ENCODE measurements at regions not wholly inside any gene's neighbourhood (a gene's known extent, or its start where the extent isn't known, plus 50 kb on each side); places are given as distances from the start of the nearest gene placed in this dataset.

DNA sequence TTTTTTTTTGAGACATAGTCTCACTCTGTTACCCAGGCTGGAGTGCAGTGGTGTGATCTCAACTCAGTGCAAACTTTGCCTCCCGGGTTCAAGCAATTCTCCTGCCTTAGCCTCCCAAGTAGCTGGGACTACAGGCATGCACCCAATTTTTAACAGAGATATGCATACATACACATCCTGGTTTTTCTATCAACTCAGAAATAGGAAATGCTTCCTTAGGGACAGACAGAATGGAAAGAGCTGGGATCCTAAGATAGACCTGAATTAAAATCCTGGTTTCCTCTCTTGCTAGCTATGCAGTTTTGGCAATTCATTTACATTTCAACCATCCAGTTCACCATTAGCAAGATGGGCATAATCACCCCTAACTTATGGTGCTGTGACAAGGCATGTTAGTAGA is 347.5 kb downstream of the GPAM start:
- no peak for DNase-seq

- DNase-seq = no peak
These were observed 347.0 kb downstream of the GPAM start for GRCh38 chr10:111836571-111836970.

- no peak for DNase-seq
These were observed 346.5 kb downstream of the GPAM start for GRCh38 chr10:111837086-111837485.

GRCh38 chr10:111837985-111838384 is 345.6 kb downstream of the GPAM start:
- no peak for DNase-seq

GRCh38 chr10:111840546-111840945 is 343.0 kb downstream of the GPAM start:
- no peak for DNase-seq

- DNase-seq = no peak
These were observed 330.8 kb downstream of the GPAM start for GRCh38 chr10:111852801-111853200.

DNA sequence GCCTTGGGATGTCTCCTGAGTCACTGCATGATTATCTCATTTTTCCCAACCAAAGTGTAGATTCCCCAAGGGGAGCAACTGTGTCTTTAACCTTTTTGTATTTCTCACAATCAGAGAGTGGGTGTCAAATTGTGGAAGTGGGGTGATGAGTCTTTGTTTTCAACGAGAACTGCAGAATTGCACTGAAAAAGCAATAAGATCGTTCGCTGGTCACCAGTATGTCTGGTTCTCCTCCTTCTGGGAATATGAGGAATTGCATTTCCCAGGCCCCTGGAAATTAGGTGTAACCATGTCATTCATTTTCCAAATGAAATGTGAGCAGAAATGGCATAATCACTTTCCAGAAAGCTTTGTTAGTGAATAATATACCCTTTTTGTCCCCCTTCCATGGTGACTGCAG is 326.9 kb downstream of the GPAM start:
- DNase-seq = no peak

GRCh38 chr10:111865550-111865949 is 318.0 kb downstream of the GPAM start:
- no peak for DNase-seq

DNA sequence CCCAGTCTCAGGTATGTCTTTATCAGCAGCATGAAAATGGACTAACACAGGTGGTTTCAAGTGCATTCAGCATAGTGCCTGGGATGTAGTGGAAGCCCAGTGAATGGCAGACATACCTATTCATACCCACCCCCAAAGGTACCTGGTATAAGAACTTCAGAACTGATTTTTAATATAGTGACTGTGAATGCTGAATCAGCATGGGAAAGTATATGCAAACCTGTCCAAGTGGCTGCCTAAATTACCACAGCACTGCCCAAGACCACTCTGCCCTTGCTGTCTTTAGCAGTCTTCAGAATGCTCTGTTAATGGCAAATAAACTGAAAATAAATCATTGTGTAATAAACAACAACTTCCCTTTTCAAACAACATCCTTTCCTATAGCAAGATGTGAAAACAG is 312.1 kb downstream of the GPAM start:
- DNase-seq = no peak

DNA sequence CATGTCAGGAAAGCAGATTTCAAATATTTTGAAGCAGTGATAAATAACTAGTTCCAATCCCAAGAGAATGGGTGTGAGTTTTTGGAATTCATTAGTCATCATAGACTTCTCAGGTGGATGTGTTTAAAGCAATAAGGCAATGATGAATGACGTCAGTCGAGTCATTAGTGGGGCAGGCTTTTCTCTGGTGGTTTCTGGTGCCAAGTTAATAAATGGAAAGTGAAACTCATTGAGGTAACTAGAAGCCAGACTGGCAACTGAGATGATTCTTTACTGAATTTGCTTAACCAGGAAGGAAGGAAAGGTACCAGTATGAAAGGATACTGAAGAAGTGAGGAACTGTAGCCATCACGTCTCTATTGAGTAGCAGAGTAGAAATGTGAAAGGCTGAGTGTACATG is 311.0 kb downstream of the GPAM start:
- DNase-seq = no peak

DNA sequence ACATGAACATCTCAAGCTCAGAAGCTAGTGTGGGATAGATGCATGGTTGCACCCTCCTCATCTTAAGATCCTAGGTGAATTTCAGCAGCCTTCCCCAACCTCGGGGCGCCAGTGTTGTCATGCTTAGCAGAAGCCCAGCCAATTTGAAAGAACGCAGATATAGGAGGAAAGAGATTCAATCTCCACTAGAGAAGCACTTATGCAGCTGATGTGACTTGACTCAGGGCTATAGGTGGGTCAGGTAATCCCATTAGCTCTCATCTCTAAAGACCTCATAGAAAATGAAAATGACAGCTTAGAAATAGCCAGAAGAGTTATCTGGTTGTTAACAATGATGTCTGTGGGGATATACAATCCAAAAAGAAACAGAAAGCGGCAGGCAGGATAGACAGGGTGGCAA is 310.5 kb downstream of the GPAM start:
- no peak for DNase-seq

DNA sequence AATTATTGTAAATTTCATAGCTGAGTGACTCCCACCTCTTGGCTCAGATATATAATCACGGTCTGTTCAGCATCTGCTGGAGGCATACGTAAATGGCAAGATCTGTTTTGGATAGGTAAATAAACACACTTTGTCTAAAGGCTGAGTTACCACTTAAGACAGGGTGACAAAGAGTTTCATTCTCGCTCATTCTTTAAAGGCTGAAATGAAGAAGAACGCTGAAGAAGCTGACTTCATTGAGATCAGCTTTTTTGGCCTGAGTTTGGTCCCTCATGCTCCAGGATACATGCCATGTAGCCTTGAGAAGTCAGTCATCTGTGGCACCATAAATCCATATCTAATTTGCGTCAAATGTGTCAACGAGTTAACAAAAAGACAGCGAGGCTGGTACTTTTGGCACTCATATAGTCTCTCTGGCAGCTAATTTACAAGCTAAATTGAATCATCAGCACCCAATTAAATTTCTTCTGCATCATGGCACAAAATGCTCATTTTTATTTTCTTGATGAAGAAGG is 309.9 kb downstream of the GPAM start:
- no peak for DNase-seq

GRCh38 chr10:111874576-111874975 is 309.0 kb downstream of the GPAM start:
- no peak for DNase-seq

GRCh38 chr10:111875725-111876124 is 307.8 kb downstream of the GPAM start:
- DNase-seq = no peak

GRCh38 chr10:111877258-111877657 is 306.3 kb downstream of the GPAM start:
- no peak for DNase-seq

- no peak for DNase-seq
These were observed 303.6 kb downstream of the GPAM start for GRCh38 chr10:111879969-111880368.

DNA sequence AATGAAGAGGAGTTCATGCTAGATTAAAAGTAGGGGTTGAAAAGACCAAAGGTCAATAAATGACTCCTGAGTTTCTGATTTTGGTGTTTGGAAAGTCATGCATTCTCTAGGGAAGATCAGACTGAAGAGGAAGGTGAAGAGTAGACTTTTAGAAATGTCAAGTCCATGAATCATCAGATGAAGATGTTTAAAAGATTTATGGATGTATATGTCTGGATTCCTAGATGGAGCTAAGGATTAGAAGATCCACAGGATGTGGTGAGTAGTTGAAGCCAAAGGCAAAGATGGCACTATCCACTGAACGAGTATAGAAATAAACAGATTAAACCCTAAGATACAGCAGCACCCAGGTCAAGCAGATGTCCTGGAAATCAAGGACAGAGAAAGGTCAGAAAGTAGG is 298.5 kb downstream of the GPAM start:
- DNase-seq = no peak

- no peak for DNase-seq
These were observed 297.6 kb downstream of the GPAM start for GRCh38 chr10:111885919-111886318.

DNA sequence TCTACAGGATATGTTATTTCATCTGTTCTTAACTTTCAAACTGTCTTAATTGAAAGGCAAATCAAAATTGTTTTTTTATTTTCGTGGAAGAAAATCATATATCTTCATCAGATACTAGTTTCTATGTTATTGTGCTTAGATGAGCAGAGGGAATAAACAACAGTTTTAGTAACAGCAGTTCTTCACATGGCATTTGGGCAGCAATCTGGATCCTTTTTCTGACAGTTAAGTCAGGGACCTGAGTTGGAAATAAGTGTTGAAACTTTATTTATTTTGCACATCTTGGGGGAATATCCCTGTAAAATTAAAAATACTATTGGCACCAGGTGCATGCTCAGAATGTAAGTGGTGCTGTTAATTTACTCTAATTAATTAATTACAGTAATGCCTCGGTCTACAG is 296.3 kb downstream of the GPAM start:
- DNase-seq = no peak

GRCh38 chr10:111890046-111890445 is 293.5 kb downstream of the GPAM start:
- no peak for DNase-seq

- no peak for DNase-seq
These were observed 267.6 kb downstream of the GPAM start for GRCh38 chr10:111916011-111916410.

DNA sequence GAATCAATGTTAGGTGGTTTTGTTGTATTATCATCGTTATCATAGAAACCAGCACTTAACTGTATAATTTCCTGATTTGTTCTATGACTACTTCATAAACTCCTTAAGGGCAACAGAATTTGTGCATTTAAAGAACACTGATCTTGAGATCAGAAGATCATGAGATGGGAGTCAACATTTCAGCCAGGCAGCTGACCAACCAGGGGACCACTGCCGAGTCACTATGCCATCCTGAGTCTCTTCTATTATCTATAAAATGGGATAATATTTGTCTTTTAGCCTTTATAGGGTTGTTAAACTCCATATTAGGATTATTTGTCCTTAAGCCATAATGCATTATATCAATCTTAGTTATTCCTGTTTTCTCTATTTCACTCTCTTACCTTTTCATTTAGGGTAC is 261.7 kb downstream of the GPAM start:
- DNase-seq = no peak

- DNase-seq = no peak
These were observed 260.5 kb downstream of the GPAM start for GRCh38 chr10:111923032-111923431.

DNA sequence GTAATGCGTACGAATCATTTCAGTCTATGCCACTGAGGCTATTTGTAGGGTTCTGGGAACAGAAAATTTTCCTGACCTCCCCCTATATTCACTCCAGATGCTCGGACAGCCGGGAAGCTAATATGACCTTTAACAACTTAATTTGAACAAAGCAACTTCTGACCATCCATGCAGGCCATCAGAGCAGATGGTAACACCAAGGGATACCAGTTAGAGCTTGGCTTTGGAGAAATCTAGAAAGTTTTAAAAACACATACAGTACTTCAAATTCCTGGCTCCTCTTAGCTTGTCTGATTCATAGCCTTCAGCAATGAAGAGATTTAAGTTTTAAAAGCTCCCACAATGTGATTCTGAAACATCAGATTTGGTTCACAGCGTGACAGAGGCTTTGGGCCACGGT is 257.3 kb downstream of the GPAM start:
- no peak for DNase-seq

- DNase-seq = no peak
These were observed 249.6 kb downstream of the GPAM start for GRCh38 chr10:111933937-111934336.

- no peak for DNase-seq
These were observed 248.6 kb downstream of the GPAM start for GRCh38 chr10:111934931-111935330.
